Activated CD4-positive, alpha-beta T cell treated with anti-CD3 and anti-CD28 coated beads for 48 hours (primary cell): ENCODE measurements at regions not wholly inside any gene's neighbourhood (a gene's known extent, or its start where the extent isn't known, plus 50 kb on each side); places are given as distances from the start of the nearest gene placed in this dataset.

Source experiments
- DNase-seq: peaks from one replicate; pipeline ENCODE4 v3.0.0-alpha.2; 2020

DNA sequence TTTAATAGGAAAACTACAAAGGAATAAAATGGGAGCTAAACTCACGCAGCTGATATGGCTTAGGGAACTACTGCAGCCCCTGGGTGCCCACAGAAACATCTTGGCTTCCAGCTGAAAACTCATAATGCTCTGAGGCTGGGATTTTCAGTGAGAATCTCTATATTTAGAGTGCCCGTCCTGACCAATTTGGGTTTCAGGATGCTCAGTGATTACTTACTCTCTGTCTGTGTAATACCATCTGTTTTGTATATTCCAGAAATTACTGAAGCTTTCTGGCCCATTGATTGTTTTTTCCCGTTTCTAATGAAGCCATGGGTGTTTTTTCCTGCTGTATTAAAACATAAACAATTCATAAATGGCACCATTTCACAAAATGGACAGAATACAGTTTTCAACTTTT is 50.6 kb upstream of the ZNF385D start:
- no peak for DNase-seq

DNA sequence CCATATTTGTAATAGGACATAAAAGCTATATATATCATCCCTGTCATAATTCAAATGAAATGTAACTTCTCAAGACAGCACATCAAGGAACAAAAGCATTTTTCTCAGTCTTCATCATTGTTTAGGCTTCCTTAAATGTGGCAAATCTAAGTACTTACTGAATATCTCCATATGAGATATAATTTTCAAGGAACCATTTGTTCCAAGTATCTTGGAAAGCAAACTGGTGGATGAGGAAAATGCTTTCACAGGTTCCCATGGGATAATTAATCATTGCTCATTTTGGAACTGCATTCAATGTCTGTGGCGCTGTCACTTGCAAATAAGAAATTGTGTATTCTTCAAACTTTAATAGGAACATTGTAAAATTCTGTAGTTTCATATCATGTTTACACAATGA is 52.6 kb upstream of the ZNF385D start:
- no peak for DNase-seq

DNA sequence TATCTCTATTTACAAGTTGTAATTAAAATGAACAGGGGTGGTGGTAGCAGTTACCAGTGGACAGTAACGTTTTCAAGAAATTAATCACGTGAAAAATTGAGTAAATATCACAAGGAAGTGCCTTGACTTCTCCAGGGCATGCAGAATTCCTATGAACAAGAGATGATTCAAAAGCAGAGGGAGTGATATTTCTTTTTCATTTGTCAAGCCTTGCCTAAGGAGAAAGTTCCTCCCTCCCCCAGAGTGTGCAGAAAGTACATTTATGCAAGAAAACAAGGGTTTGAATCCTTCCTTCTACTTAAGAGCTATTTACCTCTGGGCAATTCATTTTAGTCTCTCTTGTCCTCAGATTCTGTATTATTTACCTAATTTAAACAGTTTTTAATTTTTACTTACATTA is 53.3 kb upstream of the ZNF385D start:
- no peak for DNase-seq

DNA sequence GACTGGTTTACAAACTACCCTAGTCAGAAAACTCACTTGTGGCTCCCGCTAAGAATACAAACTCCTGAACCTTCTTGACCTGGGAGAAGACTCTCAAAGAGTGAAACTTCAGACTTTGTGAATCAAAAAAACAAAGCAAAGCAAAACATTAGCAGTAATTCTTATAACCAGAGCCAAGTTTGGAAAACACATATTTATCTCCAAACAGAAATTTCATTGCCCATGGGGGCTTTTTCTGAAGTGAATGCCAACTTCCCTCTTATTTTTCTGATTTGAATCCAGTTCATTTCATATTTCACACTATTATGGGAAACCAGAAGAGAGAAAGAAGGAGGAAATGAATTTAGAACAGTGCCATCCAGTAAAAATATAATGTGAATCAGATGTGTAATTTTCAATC is 55.7 kb upstream of the ZNF385D start:
- no peak for DNase-seq

- DNase-seq = no peak
Observed at GRCh38 chr3:21825684-21826083, 74.7 kb upstream of the ZNF385D start.

DNA sequence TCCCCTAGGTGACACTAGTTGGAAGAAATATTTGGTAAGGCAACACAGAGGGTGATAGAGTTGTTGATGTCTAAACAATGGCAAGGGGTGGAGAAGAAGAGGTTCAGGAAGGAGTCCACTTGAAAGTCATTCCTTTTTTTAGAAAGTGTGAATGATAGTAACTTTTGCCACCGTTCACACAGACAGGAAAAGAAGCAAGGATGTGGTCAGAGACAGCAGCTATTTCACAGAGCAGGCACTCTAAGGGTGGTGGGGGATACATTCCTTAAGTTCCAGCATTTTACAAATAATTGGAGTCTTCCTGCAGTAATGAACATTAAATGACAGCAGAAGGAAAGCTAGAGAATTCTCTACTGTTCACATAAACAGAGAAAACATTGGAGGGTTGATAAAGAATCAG is 75.4 kb upstream of the ZNF385D start:
- DNase-seq = no peak

GRCh38 chr3:21830541-21830940 is 79.5 kb upstream of the ZNF385D start:
- DNase-seq = no peak

- no peak for DNase-seq
Observed at GRCh38 chr3:21835264-21835663, 84.3 kb upstream of the ZNF385D start.

DNA sequence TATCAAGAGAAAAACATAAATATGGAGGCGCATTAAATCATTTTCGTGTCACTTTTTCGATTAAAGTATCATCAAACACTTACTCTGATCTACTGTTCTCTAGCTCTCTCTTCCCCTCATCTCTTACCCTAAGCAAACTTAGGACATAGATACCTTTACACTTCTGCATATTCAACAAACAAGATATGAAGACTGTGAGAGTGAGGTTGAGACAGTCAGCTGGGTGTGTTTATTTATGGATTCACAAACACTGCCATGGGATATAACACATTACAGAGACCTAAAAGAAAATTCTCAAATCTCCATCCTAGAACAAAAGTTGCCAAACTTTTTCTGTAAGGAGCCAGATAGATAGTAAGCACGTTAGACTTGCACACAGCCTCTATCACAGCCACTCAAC is 85.2 kb upstream of the ZNF385D start:
- DNase-seq = no peak

GRCh38 chr3:21839176-21839575 is 88.2 kb upstream of the ZNF385D start:
- no peak for DNase-seq

- DNase-seq = no peak
Observed at GRCh38 chr3:21839592-21839991, 88.6 kb upstream of the ZNF385D start.

- DNase-seq = no peak
Observed at GRCh38 chr3:21847005-21847404, 96.0 kb upstream of the ZNF385D start.

DNA sequence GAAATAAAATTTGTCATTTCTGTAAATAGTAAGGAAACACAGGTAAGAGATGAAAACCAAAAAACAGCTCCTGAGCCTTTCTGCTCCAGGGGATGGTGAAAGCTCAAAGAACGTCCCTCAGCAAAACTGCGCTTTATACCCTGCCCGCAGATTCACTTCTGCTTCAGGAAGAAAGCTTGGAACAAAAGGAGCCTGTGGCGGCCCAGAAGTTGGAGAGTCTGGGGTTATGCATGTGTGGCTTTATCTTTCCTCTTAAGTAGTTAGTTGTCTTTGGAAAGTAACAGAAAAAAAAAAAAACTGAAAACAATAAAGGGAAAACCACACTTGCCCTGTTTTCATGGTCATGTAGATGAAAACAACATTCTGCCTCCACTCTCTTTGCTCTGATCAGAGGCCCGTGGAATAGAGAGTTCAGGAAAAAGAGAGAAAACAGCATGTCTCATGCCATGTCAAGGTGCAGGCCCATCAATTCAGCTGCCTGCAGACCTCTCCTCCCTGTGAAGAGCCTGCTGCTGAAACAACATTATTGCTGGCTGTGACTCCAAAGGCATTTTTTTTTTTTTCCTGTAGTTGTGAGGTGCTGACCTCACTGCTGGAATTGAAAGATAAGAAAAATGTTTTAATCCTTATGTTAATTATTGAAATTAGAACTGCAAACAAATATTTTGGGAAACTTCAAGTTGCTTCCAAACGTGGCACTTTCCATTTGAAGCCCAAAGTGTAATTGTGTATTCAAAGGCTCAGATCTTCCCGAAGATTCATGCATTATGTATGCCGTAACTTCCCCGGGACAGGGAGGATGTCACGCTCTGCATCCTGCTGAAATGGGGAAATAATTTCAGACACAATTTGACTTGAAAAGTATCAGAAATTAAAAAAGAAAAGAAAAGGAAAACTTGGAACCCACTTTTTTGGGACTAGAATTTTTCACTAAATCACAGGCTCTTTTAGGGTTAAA is 108.4 kb upstream of the ZNF385D start:
- DNase-seq = no peak

- DNase-seq = no peak
Observed at GRCh38 chr3:21860082-21860475, 109.1 kb upstream of the ZNF385D start.

GRCh38 chr3:21860657-21861056 is 109.6 kb upstream of the ZNF385D start:
- DNase-seq = no peak

DNA sequence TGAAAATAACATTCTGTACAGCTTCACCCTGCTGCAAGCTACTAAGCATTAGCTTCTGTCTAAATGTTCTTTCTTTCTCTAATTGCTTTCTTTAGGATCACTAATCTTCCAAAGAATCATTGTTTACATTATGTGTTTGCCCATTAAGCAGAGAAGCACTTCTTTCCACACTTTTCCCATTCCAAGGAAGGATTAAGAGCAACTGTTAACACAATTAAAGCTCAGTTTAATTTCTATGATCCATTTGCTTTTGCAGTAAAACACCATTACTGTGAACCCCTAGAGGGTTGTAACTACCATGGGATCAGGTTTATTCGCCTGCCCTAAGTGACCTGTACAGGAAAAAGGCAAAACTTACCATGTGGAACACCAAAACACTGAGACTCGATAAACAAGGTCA is 125.8 kb upstream of the ZNF385D start:
- DNase-seq = no peak

- DNase-seq = no peak
Observed at GRCh38 chr3:21877214-21877754, 126.3 kb upstream of the ZNF385D start.

DNA sequence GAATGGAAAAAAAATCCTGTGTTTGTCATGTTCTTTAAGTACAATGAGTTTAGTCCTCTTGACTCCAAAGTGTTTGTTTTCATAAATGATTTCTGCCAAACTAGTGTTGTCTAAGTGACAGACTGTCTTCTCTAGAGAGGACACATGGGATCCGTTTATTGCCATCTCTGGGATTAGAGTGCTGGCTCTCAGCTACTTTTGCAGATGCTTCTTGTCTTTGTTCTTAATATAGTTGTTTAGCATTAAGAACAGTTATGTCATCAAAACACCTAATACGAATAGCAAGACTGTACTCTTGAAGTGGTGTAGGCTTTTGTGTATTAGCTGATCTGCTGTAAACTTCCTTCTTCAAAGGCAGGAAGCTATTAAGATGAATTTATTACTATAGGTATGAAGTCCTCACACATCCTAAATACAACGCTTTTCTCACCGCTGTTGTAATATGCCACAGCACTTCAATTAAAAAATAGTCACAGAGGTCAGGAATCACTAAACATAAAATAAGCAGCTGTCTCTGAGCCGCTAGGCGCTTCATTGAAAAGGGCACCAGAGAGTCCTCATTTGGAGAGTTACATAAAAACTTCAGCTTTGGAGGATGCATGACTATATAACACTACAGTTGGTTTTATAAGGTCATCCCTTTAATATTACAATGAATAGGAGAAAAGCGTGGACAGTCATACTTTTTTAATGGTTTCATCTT is 128.3 kb upstream of the ZNF385D start:
- no peak for DNase-seq

DNA sequence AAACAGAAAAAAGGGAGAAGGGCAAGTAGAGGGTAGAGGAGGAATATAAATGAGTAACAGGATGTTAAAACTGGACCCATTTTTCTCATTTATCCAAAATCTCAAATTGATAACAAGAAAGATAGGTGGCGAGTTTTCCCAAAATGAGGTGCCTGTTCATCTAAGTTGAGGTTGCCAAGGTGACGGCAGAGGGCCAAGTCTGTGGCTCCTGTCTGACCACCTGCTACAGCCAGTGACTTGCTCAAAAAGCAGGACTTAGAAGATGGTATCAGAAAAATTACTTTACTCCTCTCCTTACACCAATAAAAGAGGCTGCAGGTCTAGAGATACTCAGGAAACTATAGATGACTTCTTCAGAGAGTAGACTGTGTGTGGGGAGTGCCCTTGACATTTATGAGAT is 137.6 kb upstream of the ZNF385D start:
- DNase-seq = no peak

DNA sequence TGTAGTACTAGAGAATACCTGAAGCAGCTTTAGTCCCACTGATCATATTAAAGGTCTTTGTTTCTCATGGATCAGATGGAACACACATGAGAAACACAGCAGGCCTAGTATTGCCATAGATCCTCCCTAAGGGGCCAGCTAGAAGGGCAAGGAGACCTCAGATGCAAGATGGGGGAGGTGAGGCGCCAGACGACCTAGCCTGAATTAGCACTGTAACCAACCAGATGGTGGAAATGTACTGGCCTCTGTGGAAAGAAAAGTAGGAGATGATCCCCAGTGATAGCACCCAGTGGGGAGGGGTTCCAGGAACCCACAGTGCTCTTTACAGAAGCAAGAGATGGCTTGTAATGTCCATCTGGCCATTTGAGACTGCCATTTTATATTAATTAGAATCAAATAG is 138.2 kb upstream of the ZNF385D start:
- no peak for DNase-seq

- DNase-seq = no peak
Observed at GRCh38 chr3:21892104-21892503, 141.1 kb upstream of the ZNF385D start.

- DNase-seq = no peak
Observed at GRCh38 chr3:21893242-21893641, 142.2 kb upstream of the ZNF385D start.

GRCh38 chr3:21894459-21895340 is 143.7 kb upstream of the ZNF385D start:
- no peak for DNase-seq
